ENCODE measurements at regions not wholly inside any gene's neighbourhood (a gene's known extent, or its start where the extent isn't known, plus 50 kb on each side); places are given as distances from the start of the nearest gene placed in this dataset.
"Not testable (repeated sequence)": the region's sequence is repeated elsewhere in the genome, so short reads cannot be mapped to it uniquely, and the experiment has no call there.

DNA sequence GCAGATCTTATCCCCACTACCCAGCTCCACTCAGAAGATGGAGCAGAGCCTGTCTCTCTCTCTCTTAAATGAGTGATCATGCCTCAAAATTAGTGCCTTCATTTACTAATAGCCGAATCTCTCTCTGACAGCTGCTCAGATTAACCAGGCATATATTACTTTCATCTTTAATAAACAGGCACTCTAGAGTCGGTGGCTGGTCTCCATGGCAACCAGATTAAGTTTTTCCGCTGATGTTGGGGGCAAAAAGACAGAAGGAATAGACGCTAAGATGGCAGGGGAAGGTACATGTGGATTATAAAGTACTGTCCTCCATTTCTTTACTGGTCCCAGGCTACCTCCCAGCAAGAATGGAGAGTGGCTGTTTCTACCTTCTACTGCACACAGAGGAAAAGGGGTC lies 121.6 kb downstream of the QRSL1 start:
- Mint-ChIP-seq H3K9me3 (no peaks in the 10 kb centered on the region), H3K27me3 (peaks cover 13% of the 10 kb centered on the region), H3K27ac (no peak overlapping the region), H3K36me3 (no peaks in the 10 kb centered on the region), H3K4me1 (no peaks in the 10 kb centered on the region), H3K4me3 (no peak overlapping the region)
- DNase-seq, result no peak
- CTCF ChIA-PET, result no interaction called here

DNA sequence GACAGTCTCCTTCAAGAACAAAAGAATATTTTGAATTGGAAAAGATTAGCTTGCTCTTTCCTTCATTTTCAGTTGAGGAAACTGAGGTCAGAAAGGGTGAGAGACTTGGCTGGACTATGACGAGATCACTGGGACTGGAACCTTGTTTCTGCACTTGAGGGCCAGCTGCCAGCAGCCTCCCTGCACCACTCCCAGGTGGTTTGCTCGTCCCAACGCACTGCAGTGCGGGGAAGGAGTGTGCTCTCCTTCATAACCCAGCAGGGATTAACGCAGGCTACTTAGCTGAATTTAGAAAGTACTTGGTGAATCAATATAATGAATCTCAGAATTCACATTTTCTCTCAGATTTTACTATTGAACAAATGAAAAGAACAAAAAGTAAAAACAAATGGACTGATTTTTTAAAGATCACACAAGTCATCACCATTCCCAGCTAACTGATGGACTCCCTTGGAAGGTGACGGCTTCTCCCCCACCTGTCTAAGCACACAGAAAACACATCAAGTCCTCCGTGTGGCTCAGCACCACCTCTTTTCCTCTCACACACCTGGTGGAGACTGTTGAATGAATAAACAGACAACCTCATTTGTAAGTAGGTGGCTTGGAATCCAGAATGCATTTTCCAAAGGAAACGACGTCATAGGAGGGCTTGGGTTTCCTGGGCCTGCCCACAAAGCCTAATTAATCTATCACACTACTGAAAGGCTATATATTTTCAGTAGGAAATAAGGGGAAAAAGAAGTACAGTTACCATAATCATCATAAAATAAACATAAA lies 121.0 kb downstream of the QRSL1 start:
- no peak overlapping the region for H3K27ac Mint-ChIP-seq
- H3K9me3 Mint-ChIP-seq, result no peaks in the 10 kb centered on the region
- H3K4me1 Mint-ChIP-seq, result no peaks in the 10 kb centered on the region
- no peak for DNase-seq
- peaks cover 13% of the 10 kb centered on the region for H3K27me3 Mint-ChIP-seq
- CTCF ChIA-PET, result no interaction called here
- no peak overlapping the region for H3K4me3 Mint-ChIP-seq
- H3K36me3 Mint-ChIP-seq, result no peaks in the 10 kb centered on the region

DNA sequence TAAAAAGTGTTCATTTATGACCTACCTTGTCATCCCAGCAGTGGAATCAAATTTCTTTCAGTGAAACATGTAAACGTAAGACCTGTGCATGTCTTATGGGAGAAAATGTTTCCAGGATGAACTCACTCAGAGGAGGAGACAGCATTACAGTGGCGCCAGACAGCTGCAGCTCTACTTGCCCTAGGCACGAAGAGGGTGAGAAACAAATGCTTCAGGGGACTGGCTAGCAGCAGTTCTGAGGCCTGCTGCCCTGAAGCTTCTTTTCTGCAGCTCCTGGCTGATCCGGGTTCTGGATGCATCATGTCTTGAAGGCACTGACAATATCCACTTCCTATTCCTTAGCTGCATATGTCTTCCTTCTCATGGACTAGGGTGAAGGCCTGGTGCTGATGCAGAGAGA lies 120.2 kb downstream of the QRSL1 start:
- CTCF ChIA-PET, result no interaction called here
- no peak overlapping the region for H3K27ac Mint-ChIP-seq
- no peaks in the 10 kb centered on the region for H3K9me3 Mint-ChIP-seq
- H3K4me3 Mint-ChIP-seq, result no peak overlapping the region
- no peaks in the 10 kb centered on the region for H3K4me1 Mint-ChIP-seq
- H3K36me3 Mint-ChIP-seq, result no peaks in the 10 kb centered on the region
- DNase-seq, result no peak
- H3K27me3 Mint-ChIP-seq, result peaks cover 13% of the 10 kb centered on the region

DNA sequence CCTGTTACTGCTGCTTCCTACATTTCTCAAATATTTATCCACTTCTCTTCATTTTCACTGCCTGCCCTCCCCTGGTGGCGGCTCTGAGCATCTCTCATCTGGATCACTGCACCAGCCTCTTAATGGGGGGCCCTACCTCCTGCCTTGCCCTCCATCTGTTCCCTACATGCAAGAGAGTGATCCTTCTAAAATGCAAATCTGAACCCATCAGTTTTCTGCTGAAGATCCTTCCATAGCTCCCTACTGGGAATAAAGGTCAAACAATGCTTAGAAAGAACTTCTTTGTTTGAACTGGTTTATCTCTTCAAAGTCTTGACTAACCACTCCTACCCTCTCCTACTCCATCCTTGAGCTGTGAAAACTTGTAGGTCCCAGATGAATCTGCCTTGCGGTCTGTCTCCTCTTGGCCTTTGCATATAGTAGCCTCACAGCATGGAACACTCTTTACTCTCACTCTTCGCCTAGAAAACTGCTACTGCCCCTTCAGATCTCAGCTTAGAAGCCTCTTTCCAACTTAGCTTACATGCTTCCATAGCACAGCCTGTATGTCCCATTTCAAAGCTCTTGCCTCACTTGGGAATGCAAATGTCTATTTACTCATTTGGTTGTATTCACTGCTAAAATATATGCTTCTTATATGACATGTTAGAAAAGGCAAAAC lies 119.3 kb downstream of the QRSL1 start:
- DNase-seq, result no peak
- H3K4me3 Mint-ChIP-seq, result no peak overlapping the region
- no peaks in the 10 kb centered on the region for H3K36me3 Mint-ChIP-seq
- no peaks in the 10 kb centered on the region for H3K4me1 Mint-ChIP-seq
- no peak overlapping the region for H3K27ac Mint-ChIP-seq
- H3K27me3 Mint-ChIP-seq, result peaks cover 13% of the 10 kb centered on the region
- H3K9me3 Mint-ChIP-seq, result no peaks in the 10 kb centered on the region
- CTCF ChIA-PET, result no interaction called here

DNA sequence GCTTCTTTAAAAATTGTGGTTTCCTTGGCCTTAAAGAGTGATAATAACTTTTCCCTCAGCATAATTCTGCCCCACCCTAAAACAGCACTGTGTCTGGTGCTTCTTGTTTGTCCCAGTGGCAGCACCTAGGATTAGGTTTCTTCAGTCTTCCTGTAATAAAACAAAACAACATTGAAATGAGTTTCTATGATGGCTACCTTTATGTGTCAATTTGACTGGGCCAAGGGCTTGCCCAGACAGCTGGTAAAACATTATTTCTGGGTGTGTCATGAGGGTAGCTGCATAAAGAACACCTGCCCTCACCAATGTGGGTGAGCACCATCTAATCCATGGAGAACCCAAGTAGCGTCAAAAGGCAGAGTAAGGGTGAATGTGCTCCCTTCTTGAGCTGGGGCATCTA lies 117.8 kb downstream of the QRSL1 start:
- H3K27me3 Mint-ChIP-seq, result peaks cover 13% of the 10 kb centered on the region
- no peaks in the 10 kb centered on the region for H3K4me1 Mint-ChIP-seq
- DNase-seq, result no peak
- H3K36me3 Mint-ChIP-seq, result no peaks in the 10 kb centered on the region
- no peaks in the 10 kb centered on the region for H3K9me3 Mint-ChIP-seq
- CTCF ChIA-PET, result no interaction called here
- no peak overlapping the region for H3K27ac Mint-ChIP-seq
- no peak overlapping the region for H3K4me3 Mint-ChIP-seq

DNA sequence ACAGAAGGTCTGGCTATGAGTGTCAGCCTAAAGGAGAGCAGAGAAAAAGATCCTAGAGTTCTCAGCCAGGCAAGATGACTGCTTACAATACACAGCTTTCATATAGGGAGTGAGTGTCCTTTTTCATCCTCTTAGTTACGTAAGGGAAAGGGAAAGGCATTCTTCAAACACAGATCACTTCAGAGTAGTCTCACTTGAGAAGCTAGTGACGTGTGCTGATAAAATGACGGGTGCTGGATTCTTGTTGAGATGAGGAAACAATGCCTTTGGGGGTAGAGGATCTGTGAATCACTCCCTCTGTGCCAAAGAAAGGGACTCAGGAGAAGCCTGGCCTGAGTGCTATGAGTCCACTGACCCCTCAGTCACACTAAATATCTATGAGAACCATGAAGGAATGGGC lies 117.3 kb downstream of the QRSL1 start:
- Mint-ChIP-seq H3K4me3 (no peak overlapping the region), H3K36me3 (no peaks in the 10 kb centered on the region), H3K27ac (no peak overlapping the region), H3K4me1 (no peaks in the 10 kb centered on the region), H3K9me3 (no peaks in the 10 kb centered on the region), H3K27me3 (peaks cover 13% of the 10 kb centered on the region)
- DNase-seq, result no peak
- CTCF ChIA-PET, result no interaction called here

DNA sequence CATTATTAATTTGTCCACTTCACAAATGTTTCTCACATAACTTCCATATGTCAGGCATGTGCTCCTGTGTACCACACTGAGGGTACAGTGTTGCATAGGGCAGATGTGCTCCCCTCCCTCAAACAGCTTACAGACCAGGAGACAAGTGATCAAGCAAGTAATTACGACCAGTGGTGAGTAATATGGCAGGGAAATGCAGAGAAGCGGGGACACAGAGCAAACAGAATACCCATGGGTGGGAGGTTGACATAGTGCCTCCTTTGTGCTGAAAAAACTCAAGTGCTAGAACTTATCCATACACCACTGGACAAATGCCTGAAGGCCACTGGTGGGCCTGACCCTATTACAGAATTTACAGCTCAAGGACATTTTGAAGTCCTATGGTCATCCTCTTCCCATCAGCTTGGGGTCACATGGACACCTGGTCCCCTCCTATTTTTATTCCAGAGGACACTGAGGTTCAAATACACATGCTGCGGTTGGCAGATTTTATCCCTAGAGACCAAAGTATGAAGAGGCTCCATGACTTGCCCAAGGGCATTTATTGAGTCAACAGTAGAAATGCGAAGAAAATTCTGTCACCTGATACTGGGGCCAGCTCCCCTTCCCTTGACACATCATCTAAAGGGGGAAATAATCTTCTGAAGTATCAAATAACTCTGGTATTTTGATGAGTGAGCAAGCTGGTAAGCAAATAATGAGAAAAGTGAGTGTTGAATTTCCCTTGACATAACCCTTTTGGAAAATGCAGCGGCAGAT lies 116.6 kb downstream of the QRSL1 start:
- CTCF ChIA-PET, result no interaction called here
- no peak for DNase-seq
- Mint-ChIP-seq H3K27ac (no peak overlapping the region), H3K36me3 (no peaks in the 10 kb centered on the region), H3K4me3 (no peak overlapping the region), H3K27me3 (peaks cover 13% of the 10 kb centered on the region), H3K4me1 (no peaks in the 10 kb centered on the region), H3K9me3 (no peaks in the 10 kb centered on the region)

DNA sequence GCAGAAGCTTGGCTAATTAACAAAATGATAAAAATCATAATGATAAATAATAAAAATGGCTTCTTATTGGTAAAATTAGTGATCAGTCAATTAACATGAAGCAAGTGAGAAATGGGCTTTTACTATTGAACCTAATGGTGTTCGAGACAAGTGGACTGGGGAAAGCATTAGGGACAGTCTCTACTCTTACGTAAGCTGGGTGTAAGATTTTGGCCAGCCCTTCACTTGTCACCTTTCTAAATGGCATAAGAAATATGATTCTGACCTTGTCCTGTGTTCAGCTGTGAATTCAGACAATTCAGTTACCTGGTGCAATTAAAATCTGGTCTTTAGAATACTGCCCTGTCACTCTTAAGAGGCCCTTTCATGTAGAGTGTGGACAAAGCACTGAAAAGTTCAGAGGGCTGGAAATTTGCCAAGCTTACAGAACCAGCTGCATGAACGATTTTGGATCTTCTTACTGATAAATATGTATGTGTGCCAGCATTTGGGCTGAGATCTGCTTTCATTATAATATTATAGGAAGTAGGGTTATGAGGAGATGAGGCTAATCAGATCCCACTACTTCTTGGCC lies 115.9 kb downstream of the QRSL1 start:
- peaks cover 13% of the 10 kb centered on the region for H3K27me3 Mint-ChIP-seq
- CTCF ChIA-PET, result no interaction called here
- H3K4me1 Mint-ChIP-seq, result no peaks in the 10 kb centered on the region
- DNase-seq, result no peak
- no peak overlapping the region for H3K4me3 Mint-ChIP-seq
- H3K36me3 Mint-ChIP-seq, result no peaks in the 10 kb centered on the region
- no peaks in the 10 kb centered on the region for H3K9me3 Mint-ChIP-seq
- no peak overlapping the region for H3K27ac Mint-ChIP-seq

DNA sequence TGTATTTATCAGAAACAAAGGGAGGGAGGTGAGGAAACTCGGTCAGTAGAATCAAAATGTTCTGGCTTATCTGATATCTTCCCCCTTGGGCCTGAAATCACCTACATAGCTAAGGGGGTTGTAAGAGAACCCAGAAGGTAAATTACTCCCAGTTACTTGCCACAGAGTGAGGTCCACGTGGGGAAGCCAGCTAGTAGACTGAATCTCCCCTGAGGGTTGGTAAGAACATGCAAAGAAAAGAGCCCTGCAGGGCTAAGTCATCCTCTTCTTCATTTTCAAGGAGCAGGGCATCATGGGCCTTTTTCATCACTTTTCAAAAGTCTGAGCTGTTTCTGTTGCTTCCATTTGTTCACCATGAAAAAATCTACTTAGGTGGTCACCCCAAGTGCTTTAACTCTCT lies 115.4 kb downstream of the QRSL1 start:
- CTCF ChIA-PET, result no interaction called here
- DNase-seq, result no peak
- Mint-ChIP-seq H3K27me3 (peaks cover 11% of the 10 kb centered on the region), H3K4me1 (no peaks in the 10 kb centered on the region), H3K36me3 (no peaks in the 10 kb centered on the region), H3K4me3 (no peak overlapping the region), H3K27ac (no peak overlapping the region), H3K9me3 (no peaks in the 10 kb centered on the region)

DNA sequence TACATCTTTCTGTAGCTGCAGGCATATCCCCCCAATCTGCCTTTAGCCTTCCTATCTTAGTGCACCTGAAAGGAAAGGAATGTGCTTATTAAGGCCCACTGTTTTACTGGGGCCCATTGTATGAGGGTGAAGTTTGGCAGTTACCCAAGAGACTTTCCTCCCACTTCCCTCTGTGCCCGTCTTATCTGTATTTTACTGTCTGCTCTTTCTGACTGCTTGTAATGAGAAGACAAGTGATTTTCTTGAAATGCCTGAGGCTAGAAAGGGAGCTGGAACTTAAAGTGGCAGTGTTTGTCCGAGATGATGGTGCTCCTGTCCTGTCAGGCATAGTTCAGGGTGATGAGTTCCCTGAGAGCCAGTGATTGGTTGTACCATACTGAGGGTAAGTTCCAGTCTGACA lies 114.7 kb downstream of the QRSL1 start:
- DNase-seq, H3K9me3 Mint-ChIP-seq, H3K4me3 Mint-ChIP-seq, CTCF ChIA-PET, H3K27ac Mint-ChIP-seq, H3K36me3 Mint-ChIP-seq, H3K4me1 Mint-ChIP-seq: not testable (repeated sequence)
- peaks cover 12% of the 10 kb centered on the region for H3K27me3 Mint-ChIP-seq

DNA sequence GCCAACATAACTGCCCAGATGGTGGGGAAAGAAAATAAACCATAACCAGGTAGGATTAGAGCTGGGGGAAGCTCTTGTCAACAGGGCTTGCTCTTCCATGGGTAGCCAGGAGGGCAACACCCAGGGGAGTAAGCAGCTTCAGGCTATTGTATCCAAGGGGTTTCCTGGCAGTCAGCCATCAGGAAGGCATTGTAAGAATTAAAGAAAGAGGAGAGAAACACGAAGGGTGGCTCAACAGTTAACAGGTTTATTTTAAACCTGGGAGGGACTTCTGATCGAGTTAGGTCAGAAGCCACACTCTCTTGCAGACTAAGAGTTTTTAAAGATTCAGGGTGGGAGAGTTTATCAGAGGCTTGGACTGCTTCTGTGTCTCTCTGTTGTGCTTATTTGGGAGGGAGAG lies 114.2 kb downstream of the QRSL1 start:
- Mint-ChIP-seq H3K27me3 (peaks cover 9% of the 10 kb centered on the region), H3K4me3 (no peak overlapping the region), H3K4me1 (no peaks in the 10 kb centered on the region), H3K36me3 (no peaks in the 10 kb centered on the region), H3K27ac (no peak overlapping the region), H3K9me3 (no peaks in the 10 kb centered on the region)
- CTCF ChIA-PET, result no interaction called here
- DNase-seq, result no peak

DNA sequence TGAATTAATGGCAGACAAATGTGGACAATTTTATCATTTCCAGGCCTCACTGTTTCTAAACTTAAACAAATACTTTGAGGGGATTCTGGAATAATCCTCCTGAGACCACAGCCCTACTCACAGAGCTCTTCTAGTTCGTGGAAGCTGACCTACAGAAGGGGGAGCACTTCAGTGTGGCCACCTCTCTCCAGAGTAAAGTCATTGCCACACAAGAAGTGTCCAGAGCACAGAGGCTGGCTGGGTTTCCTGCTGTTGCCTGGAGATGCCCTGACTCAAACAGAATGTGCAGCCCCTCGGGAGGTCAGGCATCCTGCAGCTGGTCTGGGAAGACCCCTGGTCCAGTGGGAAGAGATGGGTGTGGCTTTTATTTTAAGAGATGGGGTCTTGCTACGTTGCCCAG lies 110.9 kb downstream of the QRSL1 start:
- Mint-ChIP-seq H3K36me3 (no peaks in the 10 kb centered on the region), H3K4me1 (no peaks in the 10 kb centered on the region), H3K27ac (no peak overlapping the region), H3K27me3 (peaks cover 12% of the 10 kb centered on the region), H3K4me3 (no peak overlapping the region), H3K9me3 (no peaks in the 10 kb centered on the region)
- CTCF ChIA-PET, result no interaction called here
- DNase-seq, result no peak

DNA sequence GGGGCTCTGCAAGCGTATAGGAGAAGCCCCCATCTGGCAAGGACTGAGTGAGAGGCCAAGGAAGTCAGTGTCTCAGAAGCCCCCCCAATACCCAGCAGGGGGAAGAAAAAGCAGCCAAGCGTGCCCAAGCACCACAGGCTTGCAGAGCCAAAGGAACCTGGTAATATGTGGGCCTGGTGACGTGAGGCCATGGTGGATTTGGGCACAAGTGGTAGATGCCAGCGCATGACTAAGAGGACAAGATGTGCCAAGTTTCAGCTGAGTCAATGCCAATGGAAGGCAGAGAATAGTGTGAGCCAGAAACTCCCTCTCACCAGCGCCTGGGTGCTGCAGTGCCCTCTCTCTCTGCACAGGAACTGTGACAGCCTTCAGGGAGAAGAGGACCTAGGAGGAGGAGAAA lies 110.0 kb downstream of the QRSL1 start:
- Mint-ChIP-seq H3K27me3 (peaks cover 12% of the 10 kb centered on the region), H3K4me1 (no peaks in the 10 kb centered on the region), H3K36me3 (no peaks in the 10 kb centered on the region), H3K27ac (no peak overlapping the region), H3K9me3 (no peaks in the 10 kb centered on the region), H3K4me3 (no peak overlapping the region)
- CTCF ChIA-PET, result no interaction called here
- no peak for DNase-seq

DNA sequence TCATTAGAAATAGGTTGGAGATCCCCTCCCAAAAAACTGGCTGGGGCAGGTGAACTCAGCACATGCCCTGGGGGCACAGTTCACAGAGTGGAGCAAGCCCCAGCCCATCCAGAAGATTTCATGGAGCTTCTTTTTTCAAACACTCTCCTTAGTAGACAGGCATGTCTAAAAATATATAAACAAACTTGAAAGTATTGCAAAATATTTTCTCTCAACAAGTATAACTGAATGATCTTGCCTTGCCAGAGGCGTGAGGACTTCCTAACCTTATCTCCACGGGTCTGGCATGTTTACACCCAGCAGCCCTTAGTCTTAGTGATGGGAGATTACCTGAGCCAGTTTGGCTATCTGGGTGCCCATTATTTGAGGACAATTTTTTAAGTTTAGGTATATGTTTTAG lies 107.1 kb downstream of the QRSL1 start:
- CTCF ChIA-PET, result no interaction called here
- no peak for DNase-seq
- Mint-ChIP-seq H3K27ac (no peak overlapping the region), H3K27me3 (peaks cover 15% of the 10 kb centered on the region), H3K4me3 (no peak overlapping the region), H3K36me3 (no peaks in the 10 kb centered on the region), H3K9me3 (no peaks in the 10 kb centered on the region), H3K4me1 (no peaks in the 10 kb centered on the region)

DNA sequence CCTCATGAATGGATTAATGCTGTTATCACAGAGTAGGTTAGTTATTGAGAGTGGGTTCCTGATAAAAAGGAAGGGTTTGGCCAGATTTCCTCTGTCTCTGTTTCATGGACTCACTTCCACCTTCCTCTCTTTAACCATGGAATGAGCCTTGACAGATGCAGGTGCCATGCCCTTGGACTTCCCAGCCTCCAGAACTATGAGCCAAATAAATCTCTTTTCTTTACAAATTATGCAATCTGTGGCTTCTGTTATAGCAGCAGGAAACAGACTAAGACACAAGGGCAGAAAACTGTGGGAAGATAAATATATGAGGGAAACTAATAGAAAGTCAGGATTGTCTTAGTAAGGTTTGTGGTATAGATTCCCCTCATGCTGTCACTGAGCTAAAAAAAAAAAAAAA lies 106.5 kb downstream of the QRSL1 start:
- H3K36me3 Mint-ChIP-seq, result no peaks in the 10 kb centered on the region
- no peak overlapping the region for H3K4me3 Mint-ChIP-seq
- DNase-seq, result no peak
- no peaks in the 10 kb centered on the region for H3K9me3 Mint-ChIP-seq
- no peaks in the 10 kb centered on the region for H3K4me1 Mint-ChIP-seq
- CTCF ChIA-PET, result no interaction called here
- no peak overlapping the region for H3K27ac Mint-ChIP-seq
- peaks cover 20% of the 10 kb centered on the region for H3K27me3 Mint-ChIP-seq
